GM12864 (cell line): ENCODE measurements at regions not wholly inside any gene's neighbourhood (a gene's known extent, or its start where the extent isn't known, plus 50 kb on each side); places are given as distances from the start of the nearest gene placed in this dataset.

Experiments
- DNase-seq: peaks from one replicate; pipeline ENCODE4 v3.0.0-alpha.2; 2011; ENCODE audit warnings: low read depth
- H3K4me3 ChIP-seq: 2 replicates; pipeline ENCODE4 v1.5.1; 2011; ENCODE audit warnings: mild to moderate bottlenecking, low read depth, low read length, control low read depth
- CTCF ChIP-seq: IDR thresholded peaks from 2 replicates; pipeline ENCODE4 v1.5.1; 2011; ENCODE audit warnings: low read depth, mild to moderate bottlenecking, moderate library complexity, low read length, control low read depth, inconsistent platforms; ENCODE audit errors: missing control alignments

DNA sequence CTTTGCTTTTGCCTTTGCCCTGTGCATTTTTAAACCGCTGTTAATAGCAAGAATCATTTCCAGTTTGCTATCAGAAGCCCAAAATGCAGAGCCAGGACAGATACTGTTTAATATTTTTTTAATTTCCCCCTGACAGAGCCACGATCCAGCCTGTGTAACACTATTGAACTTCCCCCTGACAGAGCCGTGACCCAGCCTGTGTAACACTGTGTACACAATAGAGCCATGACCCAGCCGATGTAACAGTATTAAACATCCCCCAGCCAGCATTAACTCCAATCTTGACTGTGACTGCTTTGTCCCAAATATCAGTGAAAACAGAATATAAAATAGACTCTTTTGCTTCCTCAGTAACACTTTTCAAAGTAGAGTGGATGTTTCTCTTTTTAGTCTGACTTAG lies 607.9 kb upstream of the CDH5 start:
- H3K4me3 ChIP-seq: no peak overlapping the region
- no peak for DNase-seq
- no peak for TF ChIP-seq CTCF

GRCh38 chr16:65757064-65757463 lies 609.4 kb upstream of the CDH5 start:
- no peak for DNase-seq
- no peak for TF ChIP-seq CTCF
- H3K4me3 ChIP-seq: no peak overlapping the region

DNA sequence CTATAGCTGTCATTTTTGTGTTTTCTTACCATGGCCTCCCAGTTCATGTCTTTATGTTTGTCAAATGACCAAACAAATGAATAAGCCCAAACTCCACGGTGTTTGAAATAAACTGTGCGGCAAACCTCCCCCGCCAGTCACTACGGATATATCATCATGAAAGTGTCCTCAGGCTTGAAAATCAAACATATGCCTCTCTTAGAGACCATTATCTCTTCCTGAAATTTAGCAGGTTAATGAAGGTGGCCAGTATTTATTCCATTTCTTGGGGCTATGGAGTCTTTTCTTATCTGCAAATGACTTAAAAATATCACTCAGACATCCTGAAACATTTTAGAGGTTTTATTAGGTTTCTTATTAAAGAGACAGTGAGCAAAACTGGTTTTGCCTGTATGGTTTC lies 610.3 kb upstream of the CDH5 start:
- H3K4me3 ChIP-seq: no peak overlapping the region
- DNase-seq: no peak
- TF ChIP-seq CTCF: no peak

- no peak overlapping the region for H3K4me3 ChIP-seq
- no peak for TF ChIP-seq CTCF
- DNase-seq: no peak
Measured at GRCh38 chr16:65754820-65755691, 611.4 kb upstream of the CDH5 start.

DNA sequence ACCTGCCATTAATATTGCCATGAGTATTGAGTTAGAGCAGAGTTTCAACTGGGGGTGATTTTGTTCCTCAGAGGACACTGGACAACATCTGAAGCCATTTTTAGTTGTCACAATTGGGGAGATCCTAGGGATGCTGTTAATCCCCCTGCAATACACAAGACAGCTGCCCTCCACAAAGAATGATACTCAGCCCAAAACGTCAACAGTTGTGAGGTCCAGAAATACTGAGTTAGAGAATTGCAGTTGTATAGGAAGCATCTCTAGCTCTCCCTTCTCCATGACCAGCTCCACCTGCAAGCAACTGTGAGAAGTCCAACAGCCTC lies 614.0 kb upstream of the CDH5 start:
- H3K4me3 ChIP-seq: no peak overlapping the region
- no peak for DNase-seq
- TF ChIP-seq CTCF: no peak

DNA sequence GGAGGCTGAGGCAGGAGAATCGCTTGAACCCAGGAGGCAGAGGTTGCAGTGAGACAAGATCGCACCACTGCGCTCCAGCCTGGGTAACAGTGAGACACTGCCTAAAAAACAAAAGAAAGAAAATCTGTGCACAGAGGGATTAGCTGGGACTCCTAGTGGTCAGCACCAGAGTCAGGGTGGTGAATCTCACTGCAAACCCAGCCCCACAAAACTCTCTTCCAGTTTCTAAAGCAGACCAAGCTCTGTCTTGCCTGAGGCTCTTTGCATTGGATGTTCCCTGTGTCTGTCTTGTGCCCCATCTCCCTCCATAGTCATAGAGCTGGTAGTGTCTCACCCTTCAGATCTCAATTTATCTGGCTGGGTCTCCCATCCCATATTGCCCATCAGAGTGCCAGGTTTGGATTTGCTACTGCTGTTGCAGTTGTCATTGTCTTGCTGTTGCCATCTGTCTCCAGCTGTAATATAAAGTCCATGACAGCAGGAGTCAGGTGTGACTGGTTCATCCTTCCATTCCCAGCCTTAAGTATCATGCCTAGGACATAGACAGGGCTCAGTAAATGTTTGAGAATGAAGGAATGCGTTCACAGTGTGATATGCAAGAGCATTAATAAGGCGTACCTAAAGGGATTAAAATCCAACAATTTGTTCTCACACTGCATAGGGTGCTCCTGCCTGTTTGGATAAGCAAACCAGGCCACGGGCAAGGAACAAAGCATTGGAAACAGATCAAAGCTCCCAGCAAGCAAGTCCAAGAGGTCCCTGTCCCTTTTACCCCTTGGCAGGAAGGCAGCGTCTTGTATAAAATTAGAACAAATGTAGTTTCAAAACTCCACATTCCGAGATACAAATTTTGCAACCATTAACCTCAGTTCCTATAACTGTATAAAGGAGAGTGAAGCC lies 614.6 kb upstream of the CDH5 start:
- H3K4me3 ChIP-seq: no peak overlapping the region
- no peak for TF ChIP-seq CTCF
- no peak for DNase-seq
